CD4-positive, alpha-beta T cell (primary cell): ENCODE measurements at regions not wholly inside any gene's neighbourhood (a gene's known extent, or its start where the extent isn't known, plus 50 kb on each side); places are given as distances from the start of the nearest gene placed in this dataset.

ENCODE experiments used
- ATAC-seq: fragments of 200-7000 bp; cut with Tn5 transposase; one replicate; pipeline ENCODE4 v1.10.0; 2022; ENCODE audit warnings: mild to moderate bottlenecking; ENCODE audit not compliant: poor library complexity
- CTCF ChIA-PET: fragments of 350-600 bp; sonication (Branson Sonifier 250); formaldehyde crosslinking; loops from one replicate; lab custom pipeline; 2021; ENCODE audit warnings: antibody characterized with exemption, inconsistent platforms; lab: Charles Lee
- POLR2A ChIA-PET: fragments of 350-600 bp; sonication (Branson Sonifier 250); formaldehyde crosslinking; loops from one replicate; lab custom pipeline; 2021; ENCODE audit warnings: antibody characterized with exemption, inconsistent platforms; lab: Charles Lee
- DNase-seq, 14 experiments: peaks; one replicate each; pipeline ENCODE4 v3.0.0-alpha.2; 2013 to 2020; ENCODE audit warnings: mixed read lengths in 2 of 14
- H3K27ac ChIP-seq, 2 donors: one replicate each; pipeline versions ENCODE4 v1.5.1 to v1.7.0; 2013; ENCODE audit warnings: low read length in 2 of 2, low read depth in 1 of 2, mild to moderate bottlenecking in 1 of 2
- H3K27me3 ChIP-seq, 2 experiments: 1 replicate in 1 of 2; 2 replicates in 1 of 2; pipeline versions ENCODE4 v1.6.1 to v1.7.0; 2013; ENCODE audit warnings: low read length in 2 of 2, control low read depth in 1 of 2, mild to moderate bottlenecking in 1 of 2, moderate library complexity in 1 of 2; ENCODE audit not compliant: insufficient read depth in 2 of 2, control insufficient read depth in 1 of 2
- H3K36me3 ChIP-seq: one replicate; pipeline ENCODE4 v1.6.1; 2013; ENCODE audit warnings: low read length, control low read depth; ENCODE audit not compliant: insufficient read depth
- H3K4me1 ChIP-seq: one replicate; pipeline ENCODE4 v1.6.1; 2013; ENCODE audit warnings: low read length, control low read depth; ENCODE audit not compliant: insufficient read depth
- H3K4me3 ChIP-seq: one replicate; pipeline ENCODE4 v1.5.1; 2013; ENCODE audit warnings: mild to moderate bottlenecking, low read length, moderate library complexity
- H3K9me3 ChIP-seq, 2 experiments: 1 replicate in 1 of 2; 2 replicates in 1 of 2; pipeline versions ENCODE4 v1.6.1 to v1.7.0; 2013; ENCODE audit warnings: low read length in 2 of 2, mild to moderate bottlenecking in 2 of 2, control low read depth in 1 of 2, moderate library complexity in 1 of 2; ENCODE audit not compliant: control insufficient read depth in 1 of 2, insufficient read depth in 1 of 2
- H3K27ac Mint-ChIP-seq: one replicate; pipeline ENCODE4 v1.8.0; 2020; ENCODE audit warnings: mixed read lengths
- H3K27me3 Mint-ChIP-seq: one replicate; pipeline ENCODE4 v1.8.0; 2021; ENCODE audit warnings: mixed read lengths
- H3K36me3 Mint-ChIP-seq: one replicate; pipeline ENCODE4 v1.8.0; 2021; ENCODE audit warnings: low read depth, mixed read lengths
- H3K4me1 Mint-ChIP-seq: one replicate; pipeline ENCODE4 v1.8.0; 2021; ENCODE audit warnings: low read depth, mixed read lengths
- H3K4me3 Mint-ChIP-seq: one replicate; pipeline ENCODE4 v1.8.0; 2020; ENCODE audit warnings: mild to moderate bottlenecking, mixed read lengths
- H3K9me3 Mint-ChIP-seq: one replicate; pipeline ENCODE4 v1.8.0; 2020; ENCODE audit warnings: mixed read lengths
- CTCF ChIP-seq: fragments of 200-600 bp; IDR thresholded peaks from one replicate; pipeline ENCODE4 v1.8.0; 2022; ENCODE audit warnings: antibody characterized with exemption, mild to moderate bottlenecking
- intact Hi-C, 2 experiments: fragments of 100-400 bp; cut with DNase I in 1 of 2; cut with micrococcal nuclease in 1 of 2; formaldehyde crosslinking; loops; one replicate each; pipeline versions ENCODE4 v1.15.1 to v1.9.0; 2023 to 2025; cut with DNase I, micrococcal nuclease

- H3K27me3 Mint-ChIP-seq: no peaks in the 10 kb centered on the region
- no peak overlapping the region for H3K27ac Mint-ChIP-seq
- Histone ChIP-seq H3K27me3 (no peaks in the 10 kb centered on the region), H3K4me3 (no peak overlapping the region), H3K4me1 (no peaks in the 10 kb centered on the region), H3K27ac (no peak overlapping the region), H3K36me3 (no peaks in the 10 kb centered on the region), H3K9me3 (peaks cover 0 to 5% of the 10 kb centered on the region in 2 experiments)
- no peaks in the 10 kb centered on the region for H3K36me3 Mint-ChIP-seq
- intact Hi-C loops: no loop called here
- ATAC-seq (no peak), DNase-seq (no peak)
- H3K9me3 Mint-ChIP-seq: peaks cover 6% of the 10 kb centered on the region
- CTCF ChIA-PET: no interaction called here
- H3K4me1 Mint-ChIP-seq: no peaks in the 10 kb centered on the region
- no peak overlapping the region for H3K4me3 Mint-ChIP-seq
- POLR2A ChIA-PET: no interaction called here
- TF ChIP-seq CTCF: no peak
These were observed 342.5 kb downstream of the ELAVL2 start for GRCh38 chr9:23483566-23483965.

GRCh38 chr9:23492126-23493002 lies 333.7 kb downstream of the ELAVL2 start:
- no peak for DNase-seq
- ChIA-PET CTCF (no interaction called here), POLR2A (no interaction called here)
- no peak overlapping the region for H3K27ac Mint-ChIP-seq
- Histone ChIP-seq H3K4me3 (no peak overlapping the region), H3K4me1 (no peaks in the 10 kb centered on the region), H3K36me3 (no peaks in the 10 kb centered on the region), H3K27ac (no peak overlapping the region), H3K27me3 (no peaks in the 10 kb centered on the region), H3K9me3 (no peaks in the 10 kb centered on the region)
- no peaks in the 10 kb centered on the region for H3K27me3 Mint-ChIP-seq
- intact Hi-C loops: no loop called here
- peaks cover 4% of the 10 kb centered on the region for H3K9me3 Mint-ChIP-seq
- ATAC-seq: no peak
- H3K4me3 Mint-ChIP-seq: no peak overlapping the region
- H3K4me1 Mint-ChIP-seq: no peaks in the 10 kb centered on the region
- TF ChIP-seq CTCF: no peak
- no peaks in the 10 kb centered on the region for H3K36me3 Mint-ChIP-seq

DNA sequence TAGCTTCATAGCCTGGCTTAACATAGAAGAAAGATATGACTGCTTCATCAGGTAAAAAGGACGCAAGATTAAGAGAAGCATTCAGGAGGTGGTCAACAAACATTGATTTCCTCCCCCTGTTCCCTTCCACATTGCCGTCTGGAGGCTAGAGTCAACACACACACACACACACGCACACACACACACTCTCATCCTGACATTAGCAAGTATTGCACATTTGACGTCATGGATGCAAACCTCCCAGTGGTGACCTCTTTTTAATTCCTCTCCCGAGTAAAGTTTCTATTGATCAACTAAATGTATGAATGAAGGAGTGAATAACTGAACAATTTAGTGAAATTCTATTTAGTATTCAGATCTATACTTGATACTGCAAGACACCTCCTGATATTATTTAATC lies 332.8 kb downstream of the ELAVL2 start:
- Histone ChIP-seq H3K27ac (no peak overlapping the region), H3K4me3 (no peak overlapping the region), H3K9me3 (no peaks in the 10 kb centered on the region), H3K36me3 (no peaks in the 10 kb centered on the region), H3K27me3 (no peaks in the 10 kb centered on the region), H3K4me1 (no peaks in the 10 kb centered on the region)
- ATAC-seq (no peak), DNase-seq (no peak)
- intact Hi-C loops: no loop called here
- POLR2A ChIA-PET: no interaction called here
- no peaks in the 10 kb centered on the region for H3K27me3 Mint-ChIP-seq
- H3K36me3 Mint-ChIP-seq: no peaks in the 10 kb centered on the region
- H3K9me3 Mint-ChIP-seq: peaks cover 8% of the 10 kb centered on the region
- H3K27ac Mint-ChIP-seq: no peak overlapping the region
- H3K4me3 Mint-ChIP-seq: no peak overlapping the region
- CTCF ChIA-PET: no interaction called here
- H3K4me1 Mint-ChIP-seq: no peaks in the 10 kb centered on the region
- TF ChIP-seq CTCF: no peak
